ENCODE measurements at regions not wholly inside any gene's neighbourhood (a gene's known extent, or its start where the extent isn't known, plus 50 kb on each side); places are given as distances from the start of the nearest gene placed in this dataset.

DNA sequence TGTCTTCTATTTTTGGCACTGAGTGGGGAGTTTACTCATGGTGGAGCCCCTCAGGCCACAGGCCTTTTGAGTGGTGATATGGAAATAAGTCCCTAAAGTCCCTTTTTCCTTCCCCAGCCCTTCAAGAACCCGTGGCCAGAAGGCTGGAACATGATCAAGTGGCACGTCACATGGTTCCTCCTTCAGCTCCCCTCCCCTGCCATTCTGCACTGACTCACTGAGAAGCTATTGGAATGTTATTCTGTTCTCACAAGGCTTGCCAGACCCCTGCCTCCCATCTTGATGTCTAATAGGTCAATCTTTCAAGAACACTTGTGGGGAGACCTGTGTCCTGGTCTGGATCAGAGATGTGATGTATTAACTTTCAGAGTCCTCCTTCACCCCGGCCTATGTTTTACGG is 279.8 kb downstream of the SEC23IP start:
- H3K27ac Mint-ChIP-seq: no peak overlapping the region
- DNase-seq: no peak
- H3K4me3 Mint-ChIP-seq: no peak overlapping the region
- H3K4me1 Mint-ChIP-seq (ENCODE audit: low read depth): no peaks in the 10 kb centered on the region
- no peaks in the 10 kb centered on the region; the same call in 1 of the 2 replicates for H3K27me3 Mint-ChIP-seq (ENCODE audit: insufficient read depth)
- TF ChIP-seq, protein P1, sequence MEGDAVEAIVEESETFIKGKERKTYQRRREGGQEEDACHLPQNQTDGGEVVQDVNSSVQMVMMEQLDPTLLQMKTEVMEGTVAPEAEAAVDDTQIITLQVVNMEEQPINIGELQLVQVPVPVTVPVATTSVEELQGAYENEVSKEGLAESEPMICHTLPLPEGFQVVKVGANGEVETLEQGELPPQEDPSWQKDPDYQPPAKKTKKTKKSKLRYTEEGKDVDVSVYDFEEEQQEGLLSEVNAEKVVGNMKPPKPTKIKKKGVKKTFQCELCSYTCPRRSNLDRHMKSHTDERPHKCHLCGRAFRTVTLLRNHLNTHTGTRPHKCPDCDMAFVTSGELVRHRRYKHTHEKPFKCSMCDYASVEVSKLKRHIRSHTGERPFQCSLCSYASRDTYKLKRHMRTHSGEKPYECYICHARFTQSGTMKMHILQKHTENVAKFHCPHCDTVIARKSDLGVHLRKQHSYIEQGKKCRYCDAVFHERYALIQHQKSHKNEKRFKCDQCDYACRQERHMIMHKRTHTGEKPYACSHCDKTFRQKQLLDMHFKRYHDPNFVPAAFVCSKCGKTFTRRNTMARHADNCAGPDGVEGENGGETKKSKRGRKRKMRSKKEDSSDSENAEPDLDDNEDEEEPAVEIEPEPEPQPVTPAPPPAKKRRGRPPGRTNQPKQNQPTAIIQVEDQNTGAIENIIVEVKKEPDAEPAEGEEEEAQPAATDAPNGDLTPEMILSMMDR (IDR thresholded peaks at IDR 0.05): no peak
- no peaks in the 10 kb centered on the region; the same call in 1 of the 2 replicates for H3K9me3 Mint-ChIP-seq
- H3K36me3 Mint-ChIP-seq (ENCODE audit: low read depth): no peaks in the 10 kb centered on the region

DNA sequence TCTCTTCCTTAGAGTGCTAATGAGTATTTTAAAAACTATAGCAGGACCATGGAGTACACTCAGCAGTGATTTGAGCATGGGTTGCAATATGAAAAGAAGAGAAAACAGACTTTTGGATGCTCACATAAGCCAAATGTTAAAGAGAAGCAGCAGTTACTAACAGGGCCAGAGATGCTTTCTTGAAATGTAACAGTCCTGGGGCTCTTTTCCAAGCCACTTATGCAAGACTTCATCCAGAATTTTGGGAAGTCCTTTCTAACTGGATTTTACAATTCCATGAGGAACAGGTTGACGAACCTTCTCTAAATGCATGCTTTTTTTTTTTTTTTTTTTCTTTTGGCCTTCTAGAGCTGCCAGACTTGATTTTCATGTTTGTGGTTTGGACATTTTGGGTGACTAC is 282.0 kb downstream of the SEC23IP start:
- Mint-ChIP-seq H3K4me1 (ENCODE audit: low read depth) (no peaks in the 10 kb centered on the region), H3K4me3 (no peak overlapping the region), H3K27me3 (ENCODE audit: insufficient read depth) (no peaks in the 10 kb centered on the region; the same call in 1 of the 2 replicates), H3K9me3 (no peaks in the 10 kb centered on the region; the same call in none of the 2 replicates), H3K27ac (no peak overlapping the region), H3K36me3 (ENCODE audit: low read depth) (no peaks in the 10 kb centered on the region)
- TF ChIP-seq, protein P1 (IDR thresholded peaks at IDR 0.05): no peak
- DNase-seq: no peak

DNA sequence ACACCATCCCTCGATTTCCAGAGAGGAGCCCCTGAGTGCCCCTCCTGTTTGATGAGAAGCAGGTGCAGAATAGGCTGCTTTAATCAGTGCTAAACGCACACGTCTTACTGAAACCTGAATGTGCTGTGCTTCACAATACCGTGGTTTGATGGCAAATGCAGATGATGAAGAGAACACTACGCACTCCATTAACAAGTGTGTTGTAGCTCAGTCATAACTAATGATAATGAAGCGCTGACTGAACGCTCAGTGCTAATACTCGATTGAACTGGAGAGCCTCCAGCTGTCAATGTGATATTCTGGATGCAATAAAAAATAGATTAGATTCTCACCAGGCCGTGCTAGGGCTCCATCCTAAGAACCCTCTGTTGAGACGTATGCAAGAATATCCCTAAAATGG is 279.7 kb upstream of the PLPP4 start:
- H3K27ac Mint-ChIP-seq: no peak overlapping the region
- no peaks in the 10 kb centered on the region for H3K36me3 Mint-ChIP-seq (ENCODE audit: low read depth)
- H3K4me3 Mint-ChIP-seq: no peak overlapping the region
- H3K4me1 Mint-ChIP-seq (ENCODE audit: low read depth): no peaks in the 10 kb centered on the region
- peaks cover 3% of the 10 kb centered on the region for H3K27me3 Mint-ChIP-seq (ENCODE audit: insufficient read depth)
- TF ChIP-seq, protein P1 (IDR thresholded peaks at IDR 0.05): no peak
- no peak for DNase-seq
- no peaks in the 10 kb centered on the region; the same call in 1 of the 2 replicates for H3K9me3 Mint-ChIP-seq

DNA sequence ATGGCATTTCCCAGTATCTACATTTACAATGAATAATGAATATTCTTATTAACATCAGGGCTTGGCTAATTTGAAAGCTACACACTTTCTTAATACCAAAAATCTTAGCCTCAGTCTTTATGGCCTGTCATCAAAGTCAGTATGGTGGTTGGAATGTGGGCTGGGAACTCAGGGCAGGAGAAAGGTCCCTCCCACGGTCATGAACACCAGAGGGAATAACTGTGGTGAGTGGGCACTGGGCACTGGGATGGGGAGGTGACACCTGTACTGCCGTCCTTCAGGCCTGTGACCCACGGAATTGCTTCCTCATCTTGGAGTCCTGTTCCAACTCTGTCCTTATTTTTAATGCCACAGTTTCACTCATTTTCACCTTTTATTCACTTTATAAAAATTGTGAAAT is 276.9 kb upstream of the PLPP4 start:
- TF ChIP-seq, protein P1 (IDR thresholded peaks at IDR 0.05): no peak
- Mint-ChIP-seq H3K36me3 (ENCODE audit: low read depth) (no peaks in the 10 kb centered on the region), H3K9me3 (no peaks in the 10 kb centered on the region; the same call in none of the 2 replicates), H3K27ac (no peak overlapping the region), H3K4me3 (no peak overlapping the region), H3K27me3 (ENCODE audit: insufficient read depth) (peaks cover 4% of the 10 kb centered on the region), H3K4me1 (ENCODE audit: low read depth) (no peaks in the 10 kb centered on the region)
- no peak for DNase-seq

DNA sequence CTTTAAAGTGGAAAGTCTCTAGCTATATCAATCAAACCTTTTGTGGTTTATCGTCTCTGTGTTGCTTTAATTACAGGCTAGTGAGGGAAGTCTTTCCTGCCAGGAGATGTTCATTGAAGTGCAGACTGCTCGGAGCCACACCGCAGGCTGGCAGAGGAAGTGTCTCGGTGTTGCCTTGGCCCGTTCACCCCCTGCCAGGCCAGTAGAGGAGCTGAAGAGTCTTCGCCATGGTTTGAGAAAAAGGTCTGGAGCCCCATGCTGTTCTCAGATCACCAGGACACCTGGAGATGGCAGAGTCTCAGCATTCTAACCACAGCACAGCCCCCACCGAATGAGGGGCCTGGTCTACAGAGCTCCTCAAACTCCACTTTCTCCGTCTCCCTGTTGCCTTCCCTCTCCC is 275.9 kb upstream of the PLPP4 start:
- Mint-ChIP-seq H3K36me3 (ENCODE audit: low read depth) (no peaks in the 10 kb centered on the region), H3K4me1 (ENCODE audit: low read depth) (no peaks in the 10 kb centered on the region), H3K4me3 (no peak overlapping the region), H3K27me3 (ENCODE audit: insufficient read depth) (peaks cover 4% of the 10 kb centered on the region), H3K9me3 (no peaks in the 10 kb centered on the region; the same call in none of the 2 replicates), H3K27ac (no peak overlapping the region)
- TF ChIP-seq, protein P1 (IDR thresholded peaks at IDR 0.05): no peak
- DNase-seq: no peak

DNA sequence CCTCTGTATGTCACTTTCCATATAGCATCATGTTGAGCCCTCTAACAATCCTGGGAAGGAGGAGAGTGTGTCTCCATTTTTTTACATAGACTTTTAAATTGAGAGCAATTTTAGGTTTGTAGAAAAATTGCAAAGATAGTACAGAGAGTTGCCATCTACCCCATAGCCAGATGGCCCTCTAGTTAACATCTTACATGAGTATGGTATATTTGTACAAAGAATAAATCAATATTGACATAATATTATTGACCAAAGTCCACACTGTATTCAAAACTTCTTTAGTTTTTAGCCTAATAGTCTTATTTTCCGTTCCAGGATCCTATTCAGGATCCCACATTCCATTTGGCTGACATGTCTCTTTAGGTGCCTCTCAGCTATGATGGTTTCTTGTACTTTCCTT is 274.6 kb upstream of the PLPP4 start:
- no peak overlapping the region for H3K27ac Mint-ChIP-seq
- no peaks in the 10 kb centered on the region; the same call in none of the 2 replicates for H3K9me3 Mint-ChIP-seq
- TF ChIP-seq, protein P1 (IDR thresholded peaks at IDR 0.05): no peak
- H3K4me3 Mint-ChIP-seq: no peak overlapping the region
- H3K4me1 Mint-ChIP-seq (ENCODE audit: low read depth): no peaks in the 10 kb centered on the region
- no peak for DNase-seq
- H3K27me3 Mint-ChIP-seq (ENCODE audit: insufficient read depth): peaks cover 7% of the 10 kb centered on the region; the same call in 1 of the 2 replicates
- H3K36me3 Mint-ChIP-seq (ENCODE audit: low read depth): no peaks in the 10 kb centered on the region
